Fibroblast of villous mesenchyme (primary cell): ENCODE measurements at regions not wholly inside any gene's neighbourhood (a gene's known extent, or its start where the extent isn't known, plus 50 kb on each side); places are given as distances from the start of the nearest gene placed in this dataset.

ENCODE experiments used
- DNase-seq: peaks from one replicate; pipeline ENCODE4 v3.0.0-alpha.2; 2010; ENCODE audit warnings: low read depth
- H3K4me3 ChIP-seq: 2 replicates; pipeline ENCODE4 v1.5.1; 2011; ENCODE audit warnings: low read depth, mild to moderate bottlenecking, low read length
- TF ChIP-seq, protein P1 (sequence below): IDR thresholded peaks from 2 replicates; pipeline ENCODE4 v1.5.1; 2012; ENCODE audit warnings: low read depth, mild to moderate bottlenecking, low read length; ENCODE audit not compliant: insufficient read depth

DNA sequence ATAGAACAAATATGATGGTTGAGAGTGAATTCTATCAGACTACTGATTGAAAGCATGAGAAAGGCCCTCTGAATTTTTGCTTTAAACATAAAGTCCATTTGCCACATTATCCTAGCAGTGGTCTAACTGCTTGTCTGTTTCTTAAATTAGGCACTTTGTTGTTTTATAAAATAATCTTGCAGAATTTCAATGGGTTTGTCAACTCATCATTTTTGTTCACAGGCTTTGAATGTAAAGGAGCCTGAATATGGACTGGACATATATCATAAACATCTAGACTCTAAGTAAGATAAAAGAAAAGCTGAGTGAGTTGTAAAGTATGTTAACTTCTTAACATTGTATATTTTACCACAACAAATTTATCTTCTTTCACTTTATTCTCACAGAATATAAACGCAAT is 845.9 kb downstream of the SUCLG1 start:
- TF ChIP-seq, protein P1, sequence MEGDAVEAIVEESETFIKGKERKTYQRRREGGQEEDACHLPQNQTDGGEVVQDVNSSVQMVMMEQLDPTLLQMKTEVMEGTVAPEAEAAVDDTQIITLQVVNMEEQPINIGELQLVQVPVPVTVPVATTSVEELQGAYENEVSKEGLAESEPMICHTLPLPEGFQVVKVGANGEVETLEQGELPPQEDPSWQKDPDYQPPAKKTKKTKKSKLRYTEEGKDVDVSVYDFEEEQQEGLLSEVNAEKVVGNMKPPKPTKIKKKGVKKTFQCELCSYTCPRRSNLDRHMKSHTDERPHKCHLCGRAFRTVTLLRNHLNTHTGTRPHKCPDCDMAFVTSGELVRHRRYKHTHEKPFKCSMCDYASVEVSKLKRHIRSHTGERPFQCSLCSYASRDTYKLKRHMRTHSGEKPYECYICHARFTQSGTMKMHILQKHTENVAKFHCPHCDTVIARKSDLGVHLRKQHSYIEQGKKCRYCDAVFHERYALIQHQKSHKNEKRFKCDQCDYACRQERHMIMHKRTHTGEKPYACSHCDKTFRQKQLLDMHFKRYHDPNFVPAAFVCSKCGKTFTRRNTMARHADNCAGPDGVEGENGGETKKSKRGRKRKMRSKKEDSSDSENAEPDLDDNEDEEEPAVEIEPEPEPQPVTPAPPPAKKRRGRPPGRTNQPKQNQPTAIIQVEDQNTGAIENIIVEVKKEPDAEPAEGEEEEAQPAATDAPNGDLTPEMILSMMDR = no peak

DNA sequence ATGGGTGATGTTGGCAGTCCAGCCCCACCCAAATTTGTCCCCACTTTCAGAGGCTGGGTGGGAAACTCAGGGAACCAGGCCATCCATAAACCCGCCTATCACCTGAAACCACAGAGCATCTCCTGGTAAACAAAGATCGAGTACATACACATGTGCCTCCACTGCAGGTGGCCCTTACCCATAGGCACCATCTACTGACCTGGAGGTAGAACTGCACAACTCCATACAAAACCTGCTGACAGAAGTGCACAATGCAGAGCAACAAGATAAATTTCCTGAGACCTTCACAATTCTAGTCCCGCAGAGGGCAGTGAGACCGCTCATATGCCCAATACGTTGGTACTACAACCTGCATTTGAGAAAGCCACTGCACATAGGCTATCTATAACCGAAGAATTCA is 856.3 kb downstream of the SUCLG1 start:
- H3K4me3 ChIP-seq = no peak overlapping the region
- TF ChIP-seq, protein P1 = no peak
- DNase-seq = no peak

More for the DNA sequence above, 845.9 kb downstream of the SUCLG1 start:
- no peak overlapping the region for H3K4me3 ChIP-seq
- DNase-seq = no peak

DNA sequence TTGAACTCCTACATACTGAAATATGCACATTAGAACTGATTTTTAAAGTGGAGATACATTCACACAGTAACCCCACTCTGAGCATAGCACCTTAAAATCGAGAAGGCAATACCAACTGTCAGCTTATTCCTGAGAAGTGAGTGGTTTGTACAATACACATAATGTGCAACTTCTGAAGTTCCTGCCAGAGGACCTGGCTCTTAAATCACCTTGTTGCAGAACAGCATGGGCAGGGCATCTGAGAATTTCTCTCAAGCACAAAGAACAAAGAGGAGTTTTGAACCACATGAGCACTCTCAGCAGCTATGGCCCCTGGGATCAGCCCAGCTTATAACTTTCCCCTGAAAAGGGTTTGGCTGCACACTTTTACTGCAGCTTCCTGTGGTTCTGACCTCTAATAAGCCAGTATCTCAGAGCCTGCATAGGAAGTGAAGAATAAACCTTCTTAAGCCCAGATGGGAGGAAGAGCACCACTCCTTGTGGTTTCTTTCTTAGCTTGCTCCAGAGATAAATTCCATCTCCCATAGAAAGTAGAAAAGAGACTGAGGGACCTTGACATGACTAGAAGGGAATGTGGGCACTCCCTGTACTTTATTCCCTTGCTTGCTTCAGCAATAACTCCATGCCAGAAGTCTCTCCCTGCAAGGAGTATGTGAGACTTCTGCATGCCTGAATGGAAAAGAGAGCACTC is 862.3 kb downstream of the SUCLG1 start:
- H3K4me3 ChIP-seq = no peak overlapping the region
- TF ChIP-seq, protein P1 = no peak
- DNase-seq = peak; percentile 8

DNA sequence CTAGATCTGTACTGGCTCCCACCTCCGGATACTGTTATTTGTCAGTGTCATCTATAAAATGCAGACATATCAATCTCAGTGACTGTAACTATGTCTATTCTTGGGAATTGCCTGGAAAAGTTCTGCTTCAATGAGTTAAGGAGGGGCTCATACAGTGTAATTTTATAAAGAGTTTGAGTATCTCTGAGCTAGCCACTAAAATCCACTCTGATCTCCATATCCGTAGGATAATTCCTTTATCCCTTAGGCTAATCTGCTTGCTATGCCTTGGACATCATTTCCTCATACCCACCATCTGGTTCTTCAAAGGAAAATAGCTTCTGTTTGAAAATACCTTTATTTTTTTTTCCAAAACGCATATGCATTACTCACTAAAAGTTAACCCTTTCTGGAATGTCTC is 863.2 kb downstream of the SUCLG1 start:
- no peak for DNase-seq
- no peak overlapping the region for H3K4me3 ChIP-seq
- TF ChIP-seq, protein P1 = no peak

DNA sequence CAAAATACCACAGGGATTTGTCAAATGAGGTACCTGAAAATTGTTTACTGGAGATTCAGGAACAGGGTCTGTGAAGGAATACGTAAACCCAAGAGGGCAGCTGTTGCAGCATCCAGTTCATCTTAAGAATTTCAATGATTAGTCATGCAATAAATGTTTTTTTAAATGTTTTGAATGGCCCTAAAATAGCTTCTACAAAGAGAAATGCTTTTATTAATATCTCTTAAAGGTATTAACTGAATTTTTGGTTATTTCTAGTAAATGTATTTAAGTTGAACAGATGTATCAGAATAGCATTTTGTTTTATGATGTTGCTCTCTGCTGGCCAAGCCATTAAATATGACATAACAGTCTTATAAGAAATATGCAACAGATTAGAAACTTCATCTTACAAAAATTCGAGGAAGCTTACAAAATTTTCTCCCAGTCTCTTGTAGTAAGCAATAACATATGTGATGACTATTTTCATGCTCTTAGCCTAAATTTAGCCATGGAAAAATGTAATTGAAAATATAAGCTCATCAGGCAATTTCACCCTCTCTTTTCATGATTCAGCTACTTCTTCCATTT is 863.9 kb downstream of the SUCLG1 start:
- H3K4me3 ChIP-seq = no peak overlapping the region
- TF ChIP-seq, protein P1 = no peak
- DNase-seq = peak; percentile 28

DNA sequence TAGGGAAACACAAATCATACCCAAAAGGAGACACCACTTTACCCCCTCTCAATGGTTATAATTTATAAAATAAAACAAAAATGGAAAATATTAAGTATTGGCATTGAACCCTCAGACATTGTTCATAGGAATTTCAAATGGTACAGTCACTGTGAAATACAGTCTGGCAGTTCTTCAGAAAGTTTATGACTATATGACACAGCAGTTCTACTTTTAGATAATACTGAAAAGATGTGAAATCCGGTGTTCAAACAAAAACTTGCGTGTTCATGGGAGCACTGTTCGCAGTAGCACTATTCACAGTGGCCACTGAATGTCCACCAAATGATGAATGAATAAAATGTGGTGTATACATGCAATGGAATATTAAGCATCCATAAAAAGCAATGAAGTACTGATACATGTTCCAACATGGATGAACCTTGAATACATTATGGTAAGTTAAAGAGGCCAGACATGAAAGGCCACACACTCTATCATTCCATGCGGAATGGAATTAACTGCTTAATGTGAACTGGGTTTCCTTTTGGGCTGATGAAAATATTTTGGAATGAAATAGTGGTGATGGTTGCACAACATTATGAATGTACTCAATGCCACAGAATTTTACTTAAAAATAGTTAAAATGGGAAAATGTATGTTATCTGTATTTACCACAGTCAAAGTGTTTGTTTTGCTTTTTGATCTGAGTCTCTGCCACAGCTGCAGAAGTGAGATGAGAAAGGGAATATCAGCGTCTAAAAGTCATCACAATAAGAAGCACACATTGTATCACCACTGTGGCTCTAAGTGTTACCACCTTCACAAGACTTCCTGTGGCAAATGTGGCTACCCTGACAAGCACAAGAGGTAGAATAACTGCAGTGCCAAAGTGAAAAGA is 864.6 kb downstream of the SUCLG1 start:
- DNase-seq = no peak
- TF ChIP-seq, protein P1 = no peak
- H3K4me3 ChIP-seq = no peak overlapping the region
